Astrocyte of the spinal cord (primary cell): ENCODE measurements at regions not wholly inside any gene's neighbourhood (a gene's known extent, or its start where the extent isn't known, plus 50 kb on each side); places are given as distances from the start of the nearest gene placed in this dataset.

ENCODE experiments used
- DNase-seq: peaks from one replicate; pipeline ENCODE4 v3.0.0; 2011; ENCODE audit warnings: low read depth, low spot score
- H3K4me3 ChIP-seq: 2 replicates; pipeline ENCODE4 v1.5.1; 2011; ENCODE audit warnings: low read depth, mild to moderate bottlenecking, low read length, moderate library complexity
- in situ Hi-C: cut with HindIII; loops from 2 replicates; pipeline ENCODE4 v1.10.0; 2017; ENCODE audit warnings: low sequenced_read_pairs
- TF ChIP-seq, protein P1 (sequence below): IDR thresholded peaks from 2 replicates; pipeline ENCODE4 v1.5.1; 2012; ENCODE audit warnings: low read depth, mild to moderate bottlenecking, low read length, inconsistent platforms

DNA sequence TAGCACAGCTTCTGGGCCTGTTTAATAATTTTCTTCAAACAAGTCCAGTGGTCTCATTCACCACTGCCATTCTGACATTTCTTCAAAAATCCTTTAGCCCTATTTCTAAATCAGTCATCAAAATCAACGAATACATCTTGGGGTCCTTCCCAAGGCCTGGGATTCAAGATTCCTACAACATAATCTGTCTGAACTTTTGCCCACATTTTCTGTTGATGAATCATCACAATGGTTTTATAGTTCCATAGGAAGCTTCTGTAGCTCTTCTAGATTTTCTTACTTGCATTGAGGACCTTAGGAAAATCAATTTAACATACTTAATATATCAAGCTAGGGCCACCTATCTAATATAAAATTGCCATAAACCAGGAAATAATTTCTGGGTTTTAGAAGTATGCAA lies 811.8 kb upstream of the ACVR2A start:
- TF ChIP-seq, protein P1, sequence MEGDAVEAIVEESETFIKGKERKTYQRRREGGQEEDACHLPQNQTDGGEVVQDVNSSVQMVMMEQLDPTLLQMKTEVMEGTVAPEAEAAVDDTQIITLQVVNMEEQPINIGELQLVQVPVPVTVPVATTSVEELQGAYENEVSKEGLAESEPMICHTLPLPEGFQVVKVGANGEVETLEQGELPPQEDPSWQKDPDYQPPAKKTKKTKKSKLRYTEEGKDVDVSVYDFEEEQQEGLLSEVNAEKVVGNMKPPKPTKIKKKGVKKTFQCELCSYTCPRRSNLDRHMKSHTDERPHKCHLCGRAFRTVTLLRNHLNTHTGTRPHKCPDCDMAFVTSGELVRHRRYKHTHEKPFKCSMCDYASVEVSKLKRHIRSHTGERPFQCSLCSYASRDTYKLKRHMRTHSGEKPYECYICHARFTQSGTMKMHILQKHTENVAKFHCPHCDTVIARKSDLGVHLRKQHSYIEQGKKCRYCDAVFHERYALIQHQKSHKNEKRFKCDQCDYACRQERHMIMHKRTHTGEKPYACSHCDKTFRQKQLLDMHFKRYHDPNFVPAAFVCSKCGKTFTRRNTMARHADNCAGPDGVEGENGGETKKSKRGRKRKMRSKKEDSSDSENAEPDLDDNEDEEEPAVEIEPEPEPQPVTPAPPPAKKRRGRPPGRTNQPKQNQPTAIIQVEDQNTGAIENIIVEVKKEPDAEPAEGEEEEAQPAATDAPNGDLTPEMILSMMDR, result no peak
- peak; percentile 40 for DNase-seq
- in situ Hi-C loops, result loop anchor here (10.0 kb wide), 1 partner anchor 48 kb away; no protein-coding TSS in a partner anchor
- no peak overlapping the region for H3K4me3 ChIP-seq

DNA sequence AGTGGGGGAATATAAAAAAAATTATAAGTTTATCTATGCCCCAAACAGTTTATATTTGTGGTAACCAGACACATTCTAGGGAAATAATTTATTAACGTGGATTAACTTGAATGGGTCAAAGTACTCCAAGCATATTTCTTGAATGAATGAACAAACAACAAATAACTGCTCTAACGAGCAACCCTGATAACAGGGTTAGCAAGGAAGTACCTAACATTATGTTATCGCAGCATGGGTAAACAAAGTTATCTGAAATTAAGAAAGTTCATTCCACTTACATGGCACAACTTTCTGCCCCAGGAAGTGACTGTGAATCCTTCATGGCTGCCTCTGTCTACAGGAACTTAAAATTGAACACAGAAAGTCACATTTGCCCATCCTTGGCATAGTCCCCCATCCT lies 812.9 kb upstream of the ACVR2A start:
- TF ChIP-seq, protein P1, result no peak
- in situ Hi-C loops, result loop anchor here (10.0 kb wide), 1 partner anchor 47 kb away; no protein-coding TSS in a partner anchor
- no peak for DNase-seq
- no peak overlapping the region for H3K4me3 ChIP-seq

DNA sequence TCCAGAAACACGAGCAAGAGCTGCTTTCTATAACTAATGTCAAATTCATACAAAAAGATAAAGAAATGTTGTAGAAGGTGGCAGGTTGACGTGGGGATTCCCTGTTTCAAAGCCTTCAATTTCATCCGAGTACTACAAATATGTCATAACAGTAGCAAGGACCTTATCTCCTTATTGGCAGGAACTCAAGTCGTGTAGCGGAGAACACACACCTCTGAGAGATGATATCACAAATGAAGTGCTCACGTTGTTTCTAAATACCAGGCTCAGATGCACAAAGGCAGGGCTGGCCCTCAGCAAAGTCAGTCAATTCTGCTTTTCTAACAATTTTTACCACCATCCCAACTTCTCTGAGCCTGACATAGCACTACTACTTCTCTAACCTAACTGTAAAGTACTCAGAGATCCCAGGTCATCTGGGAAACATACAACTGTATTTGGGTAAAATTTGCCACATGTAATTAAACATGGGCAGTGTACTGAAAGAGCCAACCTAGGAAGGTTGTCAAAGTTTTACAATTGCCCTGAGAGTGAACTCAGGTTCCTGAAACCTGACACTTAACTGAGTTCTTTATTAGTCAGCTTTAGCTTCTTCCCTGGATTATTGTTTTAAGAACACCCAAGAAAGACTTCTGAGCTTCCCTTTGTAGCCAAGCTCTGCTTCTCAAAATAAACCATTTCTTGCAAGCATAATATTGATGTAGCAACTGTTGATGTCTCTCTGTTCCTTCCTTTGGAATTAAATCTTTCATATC lies 813.7 kb upstream of the ACVR2A start:
- DNase-seq, result peak; percentile 92
- in situ Hi-C loops, result loop anchor here (10.0 kb wide), 1 partner anchor 46 kb away; no protein-coding TSS in a partner anchor
- TF ChIP-seq, protein P1, result no peak
- H3K4me3 ChIP-seq, result no peak overlapping the region

DNA sequence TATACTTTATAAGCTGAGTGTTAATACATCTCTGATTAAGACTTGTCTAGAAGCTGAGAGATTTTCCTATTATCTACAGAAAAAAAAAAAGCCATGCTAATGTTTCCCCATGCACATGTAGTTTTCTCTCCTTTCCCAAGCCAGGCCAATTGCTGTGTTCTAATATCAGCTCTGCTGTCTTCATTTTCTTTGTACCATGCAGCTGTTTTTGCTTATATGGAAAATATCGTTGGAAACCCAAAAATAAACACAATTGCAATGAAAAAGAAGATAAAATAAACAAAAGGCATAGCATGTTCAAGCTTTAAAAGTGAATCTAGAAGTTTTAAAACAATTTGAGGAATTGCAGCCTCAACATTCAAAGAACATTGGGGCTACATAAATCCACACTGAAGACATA lies 817.4 kb upstream of the ACVR2A start:
- TF ChIP-seq, protein P1, result no peak
- in situ Hi-C loops, result no loop called here
- no peak for DNase-seq
- H3K4me3 ChIP-seq, result no peak overlapping the region

DNA sequence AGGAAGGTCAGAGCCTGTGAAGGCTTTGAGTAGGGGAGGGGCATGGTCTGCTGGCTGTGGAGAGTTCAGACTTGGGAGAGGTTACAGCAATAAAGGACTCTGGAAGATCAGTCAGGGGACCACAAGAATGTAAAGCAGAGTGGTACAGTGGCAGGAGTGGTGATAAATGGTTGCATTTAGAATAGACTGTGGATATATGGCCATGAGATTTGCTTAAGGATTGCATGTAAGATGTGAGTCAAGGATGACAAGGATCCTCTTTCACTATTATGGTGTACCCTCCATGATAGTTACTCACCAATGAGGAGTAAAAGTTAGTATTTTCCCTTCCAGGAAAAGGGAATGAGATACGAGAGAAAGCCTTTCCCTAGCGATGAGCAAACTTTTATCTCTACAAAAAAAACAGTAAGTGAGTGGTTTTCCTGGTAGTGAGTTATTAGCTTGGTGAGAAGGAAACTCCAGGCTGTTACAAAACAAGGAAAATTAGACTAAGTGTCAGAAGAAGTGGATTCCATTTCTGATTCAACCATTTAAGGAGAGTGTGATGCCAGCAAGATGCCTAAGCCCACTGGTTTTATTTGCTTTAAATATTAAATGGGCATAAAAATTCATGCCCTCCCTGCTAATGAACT lies 818.0 kb upstream of the ACVR2A start:
- in situ Hi-C loops, result no loop called here
- DNase-seq, result peak; percentile 86
- H3K4me3 ChIP-seq, result no peak overlapping the region
- TF ChIP-seq, protein P1, result no peak

DNA sequence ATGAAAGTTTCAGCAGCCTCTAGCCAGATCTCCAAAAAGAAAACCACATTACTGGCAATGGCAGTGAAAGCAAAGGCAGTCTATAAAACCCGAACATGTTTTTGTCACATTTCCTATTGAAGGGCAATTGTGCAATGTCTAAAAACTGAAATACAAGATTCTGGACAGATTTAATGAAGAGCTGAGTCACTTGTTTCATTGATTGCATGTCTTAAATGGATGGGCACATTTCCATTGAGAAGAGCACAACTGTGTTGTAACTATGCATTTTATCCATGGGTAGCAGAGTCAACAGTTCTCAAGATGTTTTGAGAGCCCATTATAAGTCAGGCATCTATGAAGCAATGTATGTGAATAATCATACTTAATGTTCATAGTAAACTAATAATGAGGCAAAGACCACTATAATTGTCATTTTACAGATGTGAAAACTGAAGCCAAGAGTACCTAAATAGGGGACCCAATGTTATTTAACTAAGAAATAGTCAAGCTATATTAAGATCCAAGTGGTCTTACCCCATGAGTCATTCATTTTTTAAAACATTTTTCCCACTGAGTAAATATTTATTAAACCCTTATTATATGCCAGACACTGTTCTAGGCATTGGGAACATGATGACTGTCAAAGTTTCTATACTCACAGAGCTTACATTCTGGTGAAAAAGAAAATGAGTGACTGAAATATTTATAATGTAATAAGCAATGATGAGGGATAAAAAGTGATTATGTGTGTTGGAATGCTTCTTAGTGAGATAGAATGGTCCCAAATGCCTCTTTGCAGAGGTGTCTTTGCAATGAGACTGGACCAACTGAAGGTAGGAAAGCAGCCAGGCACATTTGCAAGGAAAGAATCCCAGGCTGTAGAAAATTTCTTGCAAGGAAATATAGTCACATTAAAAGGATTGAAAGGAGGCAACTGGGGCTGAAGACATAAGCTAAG lies 818.9 kb upstream of the ACVR2A start:
- peak; percentile 40 for DNase-seq
- TF ChIP-seq, protein P1, result no peak
- in situ Hi-C loops, result no loop called here
- H3K4me3 ChIP-seq, result no peak overlapping the region
